ENCODE measurements at regions not wholly inside any gene's neighbourhood (a gene's known extent, or its start where the extent isn't known, plus 50 kb on each side); places are given as distances from the start of the nearest gene placed in this dataset.

DNA sequence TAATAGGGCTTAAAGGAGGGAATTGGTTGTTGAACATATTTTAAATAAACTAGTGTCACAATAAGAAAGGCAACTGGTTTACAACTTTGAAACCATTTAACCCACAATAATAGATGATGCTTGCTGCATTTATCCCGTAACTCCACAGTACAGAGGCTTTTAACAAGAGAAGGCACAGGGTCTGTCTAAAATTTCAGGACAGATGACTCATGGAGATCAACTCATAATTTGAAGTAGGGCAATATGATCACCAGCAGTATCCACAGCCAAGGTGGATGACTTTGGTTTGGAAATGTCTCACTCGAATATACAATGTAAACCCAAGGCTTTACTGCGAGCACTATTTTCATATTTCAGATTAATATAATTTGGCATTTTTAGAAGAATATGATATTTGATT is 340.2 kb downstream of the LRIG3 start:
- no peaks in the 10 kb centered on the region for H3K4me1 Mint-ChIP-seq
- H3K36me3 Mint-ChIP-seq = no peaks in the 10 kb centered on the region
- no peaks in the 10 kb centered on the region for H3K9me3 Mint-ChIP-seq
- no peaks in the 10 kb centered on the region for H3K27me3 Mint-ChIP-seq
- no peak overlapping the region for H3K4me3 Mint-ChIP-seq
- no peak overlapping the region for H3K27ac Mint-ChIP-seq

DNA sequence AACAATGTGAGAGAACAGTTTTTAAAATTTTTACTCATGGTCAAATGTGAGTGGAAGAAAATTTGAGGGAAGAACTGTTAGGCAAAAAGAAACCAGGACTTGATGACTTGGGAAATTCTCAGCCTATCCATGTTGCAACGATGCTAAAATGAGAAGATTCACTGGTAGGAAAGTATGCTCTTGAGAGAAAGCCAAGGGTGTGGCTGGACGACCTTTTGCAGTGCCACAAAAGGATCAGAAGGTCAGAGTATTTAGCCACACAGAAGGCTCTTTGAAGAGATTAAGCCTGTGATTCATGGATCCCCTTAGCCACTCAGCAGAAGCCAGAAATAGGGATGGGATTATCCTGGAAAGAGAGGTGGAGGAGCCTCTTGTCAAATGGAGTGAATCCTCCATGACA is 336.8 kb downstream of the LRIG3 start:
- Mint-ChIP-seq H3K36me3 (no peaks in the 10 kb centered on the region), H3K27me3 (no peaks in the 10 kb centered on the region), H3K9me3 (no peaks in the 10 kb centered on the region), H3K4me1 (no peaks in the 10 kb centered on the region), H3K4me3 (no peak overlapping the region), H3K27ac (no peak overlapping the region)

DNA sequence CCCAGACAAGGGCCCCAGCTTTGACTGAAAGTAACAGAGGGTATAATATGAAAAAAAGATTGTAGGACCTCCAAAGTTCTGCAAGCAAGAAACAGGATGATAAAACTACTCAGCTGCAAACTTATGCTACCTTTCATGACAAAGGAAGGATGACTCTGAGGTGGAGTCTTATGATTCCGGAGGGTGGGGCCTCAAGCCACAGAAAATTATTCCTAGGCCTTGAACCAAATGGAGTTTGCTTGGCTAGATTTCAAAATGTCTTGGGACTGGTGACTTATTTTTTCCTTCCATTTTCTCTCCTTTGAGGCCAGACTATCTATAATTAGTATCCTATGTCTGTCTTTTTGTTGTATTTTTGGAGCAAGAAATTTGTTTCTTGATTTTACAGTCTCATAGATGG is 336.4 kb downstream of the LRIG3 start:
- Mint-ChIP-seq H3K9me3 (no peaks in the 10 kb centered on the region), H3K36me3 (no peaks in the 10 kb centered on the region), H3K4me1 (no peaks in the 10 kb centered on the region), H3K27ac (no peak overlapping the region), H3K27me3 (no peaks in the 10 kb centered on the region), H3K4me3 (no peak overlapping the region)

DNA sequence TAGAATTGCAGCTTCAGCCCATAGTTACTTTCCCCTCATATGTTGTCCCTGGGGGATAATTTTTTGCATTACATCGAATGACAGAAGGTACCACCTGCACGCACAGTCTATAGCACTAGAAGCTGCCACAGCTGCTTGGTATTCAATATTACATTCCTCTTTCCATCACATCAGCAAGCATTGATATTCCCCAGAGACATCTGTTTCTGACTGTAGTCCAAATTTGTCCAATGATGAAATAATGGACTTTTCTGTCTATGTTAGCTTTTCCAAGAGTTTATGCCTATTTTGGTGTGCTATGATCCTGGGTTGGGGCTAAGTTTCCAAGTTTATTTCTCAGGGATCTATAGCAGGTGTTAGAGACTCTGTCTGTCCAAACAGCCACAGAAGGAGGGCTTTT is 335.4 kb downstream of the LRIG3 start:
- Mint-ChIP-seq H3K36me3 (no peaks in the 10 kb centered on the region), H3K27ac (no peak overlapping the region), H3K9me3 (no peaks in the 10 kb centered on the region), H3K4me1 (no peaks in the 10 kb centered on the region), H3K4me3 (no peak overlapping the region), H3K27me3 (no peaks in the 10 kb centered on the region)

DNA sequence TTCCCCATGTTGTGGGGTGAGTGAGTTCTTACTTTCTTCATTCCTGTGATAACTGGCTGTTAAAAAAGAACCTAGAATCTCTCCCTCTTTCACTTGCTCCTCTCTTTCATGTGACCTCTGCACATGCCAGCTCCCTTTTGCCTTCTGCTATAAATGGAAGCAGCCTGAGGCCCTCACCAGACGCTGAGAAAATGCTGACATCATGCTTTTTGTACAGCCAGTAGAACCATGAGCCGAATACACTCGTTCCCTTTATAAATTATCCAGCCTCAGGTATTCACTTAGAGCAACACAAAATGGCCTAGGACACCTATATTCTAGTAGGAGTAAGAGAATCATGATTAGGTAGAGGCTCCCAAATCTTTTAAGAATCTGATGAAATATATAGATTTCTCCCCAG is 333.5 kb downstream of the LRIG3 start:
- no peaks in the 10 kb centered on the region for H3K4me1 Mint-ChIP-seq
- H3K9me3 Mint-ChIP-seq = no peaks in the 10 kb centered on the region
- no peaks in the 10 kb centered on the region for H3K27me3 Mint-ChIP-seq
- H3K36me3 Mint-ChIP-seq = no peaks in the 10 kb centered on the region
- no peak overlapping the region for H3K4me3 Mint-ChIP-seq
- H3K27ac Mint-ChIP-seq = no peak overlapping the region

DNA sequence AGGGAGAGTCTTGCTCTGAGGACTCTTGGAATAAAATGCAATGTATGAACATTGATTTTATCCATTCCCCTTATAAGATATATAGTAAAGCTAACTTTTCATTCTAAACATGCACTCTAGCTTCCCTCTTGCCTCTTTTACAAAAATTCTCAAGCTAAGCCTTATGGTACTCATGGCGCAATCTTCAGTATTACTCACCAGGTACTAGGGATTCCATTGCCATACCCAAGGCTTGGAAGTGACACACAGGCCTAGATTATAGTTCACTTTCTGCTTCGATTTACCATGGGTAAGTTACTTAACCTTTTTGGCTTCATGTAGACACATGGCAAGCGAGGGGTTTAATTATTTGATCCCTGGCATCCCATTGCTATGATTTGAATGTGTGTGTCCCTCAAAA is 331.5 kb downstream of the LRIG3 start:
- no peaks in the 10 kb centered on the region for H3K9me3 Mint-ChIP-seq
- H3K36me3 Mint-ChIP-seq = no peaks in the 10 kb centered on the region
- no peak overlapping the region for H3K4me3 Mint-ChIP-seq

DNA sequence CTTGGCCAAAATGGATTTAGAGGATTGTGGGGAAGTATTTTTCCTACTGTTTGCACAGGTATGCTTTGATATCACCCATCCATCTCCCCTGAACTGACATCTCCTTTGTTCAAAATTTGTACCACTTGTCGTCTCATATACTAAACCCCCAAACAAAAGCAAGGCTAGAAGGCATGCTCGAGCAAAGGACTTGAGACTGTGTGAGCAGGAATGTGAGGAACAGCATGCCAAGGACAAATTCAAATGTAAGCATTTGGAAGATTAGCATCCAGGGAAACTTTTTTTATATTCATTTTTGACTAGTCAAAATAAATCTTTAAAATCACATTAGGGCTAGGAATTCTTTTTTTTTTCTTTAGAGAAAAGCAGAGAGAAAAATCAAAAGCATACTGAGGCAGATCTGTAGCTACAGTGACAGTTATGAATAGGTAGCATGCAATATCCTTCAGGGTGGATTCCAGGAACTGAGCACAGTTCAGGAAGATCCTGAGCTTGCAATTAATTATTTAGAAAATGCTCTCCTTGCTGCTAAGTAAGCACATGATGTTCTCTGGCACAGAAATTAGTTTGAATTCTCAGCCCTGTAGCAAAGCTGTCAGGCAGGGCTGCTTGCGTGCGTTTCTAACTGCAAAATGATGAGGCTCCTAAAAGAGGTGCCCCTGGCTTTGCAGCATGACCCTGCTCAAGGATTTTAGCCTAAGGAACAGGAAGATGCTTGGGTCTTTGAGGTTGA is 327.7 kb downstream of the LRIG3 start:
- H3K36me3 Mint-ChIP-seq = no peaks in the 10 kb centered on the region
- H3K4me1 Mint-ChIP-seq = no peaks in the 10 kb centered on the region
- H3K27ac Mint-ChIP-seq = no peak overlapping the region
- H3K9me3 Mint-ChIP-seq = no peaks in the 10 kb centered on the region
- no peak overlapping the region for H3K4me3 Mint-ChIP-seq
- H3K27me3 Mint-ChIP-seq = no peaks in the 10 kb centered on the region

More for the DNA sequence above, 331.5 kb downstream of the LRIG3 start:
- H3K27me3 Mint-ChIP-seq = no peaks in the 10 kb centered on the region
- no peak overlapping the region for H3K27ac Mint-ChIP-seq
- H3K4me1 Mint-ChIP-seq = no peaks in the 10 kb centered on the region

DNA sequence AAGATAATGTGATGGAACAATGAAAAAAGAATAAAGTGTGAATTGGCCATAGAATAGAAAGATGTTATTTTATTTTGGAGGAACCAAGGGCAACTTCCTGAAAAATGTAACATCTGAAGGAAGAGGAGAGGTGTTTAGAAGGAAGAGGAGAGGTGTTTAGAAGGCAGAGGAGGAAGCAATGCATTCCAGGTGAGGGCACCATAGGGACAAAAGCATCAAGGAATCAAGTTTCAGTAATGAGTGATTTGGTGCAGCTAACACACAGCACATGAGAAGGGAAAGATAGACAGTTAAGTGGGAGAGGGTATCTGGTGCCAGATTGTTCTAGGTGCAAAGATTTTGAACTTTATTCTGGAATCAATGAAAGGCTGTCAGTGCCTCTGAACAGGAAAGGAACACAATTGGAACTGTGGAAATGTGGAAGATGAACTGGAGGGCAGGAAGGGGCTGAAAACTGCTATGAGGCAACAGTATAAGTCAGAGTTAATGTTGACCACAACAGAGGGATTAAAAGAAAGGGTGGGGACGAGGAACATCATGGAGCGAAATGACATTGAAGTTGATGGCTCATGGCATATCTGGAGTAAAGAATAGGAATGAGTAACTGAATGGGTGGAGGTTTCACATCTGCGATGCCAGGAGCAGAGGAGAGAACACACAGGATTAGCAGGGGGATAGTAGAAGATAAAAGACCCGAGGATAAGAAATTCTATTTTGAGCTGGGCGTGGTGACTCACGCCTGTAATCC is 326.6 kb downstream of the LRIG3 start:
- H3K4me3 Mint-ChIP-seq = no peak overlapping the region
- no peaks in the 10 kb centered on the region for H3K4me1 Mint-ChIP-seq
- no peak overlapping the region for H3K27ac Mint-ChIP-seq

DNA sequence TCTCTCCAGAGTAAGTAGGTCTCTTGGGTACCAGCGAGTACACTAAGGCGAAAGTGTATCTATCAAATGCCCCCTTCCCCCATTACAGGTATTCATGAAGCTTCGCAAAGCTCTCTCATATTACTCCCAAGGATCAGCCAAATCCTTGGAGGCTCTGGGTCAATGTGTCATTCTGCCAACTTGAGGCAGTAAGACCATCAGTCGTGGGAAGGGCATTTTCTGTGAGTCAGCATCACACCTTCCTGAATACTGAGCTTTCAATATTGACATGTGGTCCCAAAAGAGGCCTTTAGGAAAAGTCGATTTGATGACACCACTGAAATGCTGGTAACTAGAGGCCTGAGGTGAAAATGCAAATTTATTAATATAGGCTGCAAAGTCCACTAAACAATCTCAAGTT is 323.9 kb downstream of the LRIG3 start:
- no peaks in the 10 kb centered on the region for H3K9me3 Mint-ChIP-seq
- H3K4me1 Mint-ChIP-seq = no peaks in the 10 kb centered on the region

More for the DNA sequence above, 326.6 kb downstream of the LRIG3 start:
- Mint-ChIP-seq H3K36me3 (no peaks in the 10 kb centered on the region), H3K9me3 (no peaks in the 10 kb centered on the region), H3K27me3 (no peaks in the 10 kb centered on the region)

DNA sequence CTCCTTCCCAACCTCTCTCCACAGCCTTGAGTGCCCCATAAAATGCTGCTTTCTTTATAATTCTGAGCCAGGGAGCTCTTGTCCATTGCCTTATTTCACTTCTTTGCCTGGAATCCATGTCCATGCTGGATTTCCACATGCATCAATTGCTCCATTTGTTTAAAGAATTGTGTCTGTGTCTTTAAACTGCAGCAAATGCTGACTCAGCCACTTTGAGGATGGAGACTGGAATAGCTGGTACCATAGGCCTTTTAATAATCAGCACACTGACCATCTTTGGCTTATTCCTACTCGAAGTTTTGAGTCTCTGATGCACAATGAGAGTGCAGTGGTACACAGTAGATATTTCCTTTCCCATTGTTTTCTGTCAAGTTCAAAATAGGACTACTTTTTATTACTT is 318.8 kb downstream of the LRIG3 start:
- Mint-ChIP-seq H3K4me3 (no peak overlapping the region), H3K36me3 (no peaks in the 10 kb centered on the region), H3K27me3 (no peaks in the 10 kb centered on the region), H3K27ac (no peak overlapping the region), H3K4me1 (no peaks in the 10 kb centered on the region), H3K9me3 (no peaks in the 10 kb centered on the region)

More for the DNA sequence above, 323.9 kb downstream of the LRIG3 start:
- Mint-ChIP-seq H3K4me3 (no peak overlapping the region), H3K27me3 (no peaks in the 10 kb centered on the region), H3K36me3 (no peaks in the 10 kb centered on the region), H3K27ac (no peak overlapping the region)

DNA sequence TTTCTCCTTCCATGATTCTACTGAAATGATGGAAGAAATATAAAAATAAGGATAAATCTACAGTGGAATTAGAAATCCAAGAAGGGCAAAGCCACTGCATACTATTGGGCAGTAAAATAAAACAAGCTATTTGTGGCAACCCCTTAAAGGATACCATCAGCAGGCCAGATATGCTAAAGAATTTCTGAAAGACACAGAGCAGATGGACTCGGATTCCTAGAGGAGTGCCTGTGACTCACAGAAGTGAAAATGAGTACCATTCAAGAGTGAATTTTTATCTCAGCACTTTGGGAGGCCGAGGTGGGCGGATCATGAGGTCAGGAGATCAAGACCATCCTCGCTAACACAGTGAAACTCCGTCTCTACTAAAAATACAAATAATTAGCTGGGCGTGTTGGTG is 318.1 kb downstream of the LRIG3 start:
- Mint-ChIP-seq H3K9me3 (peaks cover 1% of the 10 kb centered on the region), H3K4me3 (no peak overlapping the region), H3K36me3 (no peaks in the 10 kb centered on the region)

DNA sequence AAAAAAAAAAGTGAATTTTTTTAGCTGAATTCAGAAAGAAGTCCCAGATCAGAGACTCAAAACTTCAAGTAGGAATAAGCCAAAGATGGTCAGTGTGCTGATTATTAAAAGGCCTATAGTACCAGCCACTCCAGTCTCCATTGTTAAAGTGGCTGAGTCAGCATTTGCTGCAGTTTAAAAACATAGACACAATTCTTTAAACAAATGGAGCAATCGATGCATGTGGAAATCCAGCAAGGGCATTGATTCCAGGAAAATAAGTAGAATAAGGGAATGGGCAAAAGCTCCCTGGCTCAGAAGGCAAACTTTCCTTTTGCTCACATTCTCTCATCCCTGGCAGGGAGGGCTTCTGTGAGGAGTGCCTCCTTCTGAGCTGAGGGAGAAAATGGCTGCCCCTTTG is 317.6 kb downstream of the LRIG3 start:
- H3K27ac Mint-ChIP-seq = no peak overlapping the region
- peaks cover 7% of the 10 kb centered on the region for H3K9me3 Mint-ChIP-seq
- H3K27me3 Mint-ChIP-seq = no peaks in the 10 kb centered on the region
- H3K4me1 Mint-ChIP-seq = no peaks in the 10 kb centered on the region
- H3K4me3 Mint-ChIP-seq = no peak overlapping the region
- H3K36me3 Mint-ChIP-seq = no peaks in the 10 kb centered on the region

More for the DNA sequence above, 318.1 kb downstream of the LRIG3 start:
- H3K27me3 Mint-ChIP-seq = no peaks in the 10 kb centered on the region
- H3K4me1 Mint-ChIP-seq = no peaks in the 10 kb centered on the region
- H3K27ac Mint-ChIP-seq = no peak overlapping the region

DNA sequence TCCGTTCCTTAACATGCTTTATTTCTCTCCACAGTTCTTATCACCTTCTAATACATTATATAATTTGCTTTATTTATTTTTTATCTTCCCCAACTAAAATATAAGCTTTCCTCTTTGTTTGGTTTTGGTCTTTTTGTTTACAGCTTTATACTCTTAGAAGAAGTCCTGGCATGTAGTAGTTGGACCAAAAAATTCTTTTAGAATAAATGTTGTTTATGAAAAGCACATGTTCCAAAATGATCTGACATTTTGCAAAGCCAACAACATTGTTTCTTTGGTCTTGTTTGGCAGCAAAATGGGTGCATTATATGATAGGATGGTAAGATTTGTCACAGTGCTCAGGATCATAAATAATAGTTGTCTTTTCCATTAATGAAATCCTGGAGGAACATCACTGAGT is 312.5 kb downstream of the LRIG3 start:
- Mint-ChIP-seq H3K4me3 (no peak overlapping the region), H3K9me3 (peaks cover 7% of the 10 kb centered on the region), H3K27me3 (peaks cover 2% of the 10 kb centered on the region), H3K27ac (no peak overlapping the region), H3K36me3 (no peaks in the 10 kb centered on the region), H3K4me1 (no peaks in the 10 kb centered on the region)

DNA sequence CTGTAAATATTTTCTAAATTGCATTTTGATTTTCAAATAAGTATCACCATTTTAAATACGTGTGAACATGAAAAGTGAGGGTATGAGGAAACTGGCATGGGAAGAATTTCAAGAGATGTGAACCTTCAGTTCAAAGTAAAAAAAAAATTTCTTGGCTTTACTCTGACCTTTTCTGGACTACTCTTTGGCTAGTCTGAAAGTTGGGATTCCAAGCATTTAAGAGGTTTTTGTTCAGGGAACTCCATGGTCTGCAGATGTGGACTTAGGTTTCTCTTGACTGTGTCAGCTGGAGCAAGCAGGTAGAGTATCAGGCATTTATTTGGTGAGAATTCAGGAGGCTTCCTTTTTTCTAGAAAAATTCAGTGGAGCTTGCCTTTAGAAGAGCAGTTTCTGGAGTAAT is 311.6 kb downstream of the LRIG3 start:
- no peak overlapping the region for H3K27ac Mint-ChIP-seq
- peaks cover 7% of the 10 kb centered on the region for H3K9me3 Mint-ChIP-seq
- no peaks in the 10 kb centered on the region for H3K4me1 Mint-ChIP-seq
- no peaks in the 10 kb centered on the region for H3K36me3 Mint-ChIP-seq
- H3K4me3 Mint-ChIP-seq = no peak overlapping the region
- H3K27me3 Mint-ChIP-seq = peaks cover 2% of the 10 kb centered on the region

DNA sequence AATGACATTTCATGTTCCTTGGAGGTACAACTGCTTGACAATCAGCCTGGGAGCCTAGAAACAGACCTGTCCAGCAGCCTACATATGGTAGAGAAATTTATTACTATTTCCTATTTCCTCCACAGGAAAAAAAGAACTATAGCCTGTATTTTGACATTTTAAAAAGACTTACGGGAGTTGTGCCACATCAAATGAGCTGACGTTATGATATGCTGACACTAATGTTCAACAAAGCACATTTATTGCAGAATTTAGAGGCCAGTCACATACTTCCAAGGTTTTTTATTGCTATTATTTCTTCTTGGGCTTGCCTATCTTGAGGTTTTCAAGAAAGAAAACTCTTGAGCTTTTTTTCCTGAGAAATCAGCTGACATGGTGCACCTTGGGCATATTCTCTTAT is 305.3 kb downstream of the LRIG3 start:
- Mint-ChIP-seq H3K27ac (no peak overlapping the region), H3K9me3 (peaks cover 10% of the 10 kb centered on the region), H3K27me3 (peaks cover 2% of the 10 kb centered on the region), H3K4me3 (no peak overlapping the region), H3K36me3 (no peaks in the 10 kb centered on the region), H3K4me1 (no peaks in the 10 kb centered on the region)

DNA sequence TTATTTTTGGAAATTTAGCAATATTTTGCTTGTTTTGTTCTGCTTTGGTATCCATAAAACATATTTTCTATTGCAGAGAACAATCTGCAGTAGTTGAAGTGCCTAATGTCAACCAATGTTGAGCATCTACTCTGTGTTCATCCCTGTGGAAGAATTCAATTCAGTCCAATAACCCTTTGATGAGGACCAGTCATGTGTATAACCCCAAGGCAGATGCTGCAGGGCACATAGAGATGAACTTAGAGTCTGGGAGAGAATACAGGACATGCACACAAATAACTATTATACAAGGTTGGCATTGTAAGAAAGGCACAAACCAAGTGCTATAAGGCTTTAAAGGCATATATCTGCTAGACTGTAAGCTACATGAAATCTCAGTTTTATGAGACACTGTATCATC is 304.7 kb downstream of the LRIG3 start:
- Mint-ChIP-seq H3K27ac (no peak overlapping the region), H3K4me3 (no peak overlapping the region), H3K27me3 (no peaks in the 10 kb centered on the region), H3K9me3 (peaks cover 10% of the 10 kb centered on the region), H3K36me3 (no peaks in the 10 kb centered on the region), H3K4me1 (no peaks in the 10 kb centered on the region)

Measured in activated naive CD4-positive, alpha-beta T cell treated with anti-CD3 and anti-CD28 coated beads, Interleukin-2, amount 50 U/mL, for 24 hours (primary cell).